SK-N-SH treated with all-trans-retinoic acid at 6 μM for 48 hours (cell line): ENCODE measurements at regions not wholly inside any gene's neighbourhood (a gene's known extent, or its start where the extent isn't known, plus 50 kb on each side); places are given as distances from the start of the nearest gene placed in this dataset.
"Not testable (repeated sequence)": the region's sequence is repeated elsewhere in the genome, so short reads cannot be mapped to it uniquely, and the experiment has no call there.

Experiments used
- ATAC-seq: fragments of 200-7000 bp; cut with Tn5 transposase; 3 replicates; pipeline ENCODE4 v1.9.1; 2020; ENCODE audit warnings: mild to moderate bottlenecking, moderate library complexity
- ARNTL ChIP-seq: fragments of 450-650 bp; formaldehyde crosslinking; IDR thresholded peaks from 2 replicates; pipeline ENCODE4 v1.5.0; 2020; ENCODE audit warnings: low read depth, mild to moderate bottlenecking, moderate library complexity, borderline replicate concordance
- BACH2 ChIP-seq: fragments of 250-450 bp; sonication (Bioruptor Pico); IDR thresholded peaks from 2 replicates; pipeline ENCODE4 v1.9.0; 2021; ENCODE audit warnings: mild to moderate bottlenecking, borderline replicate concordance
- CSDC2 ChIP-seq: fragments of 250-450 bp; sonication (Bioruptor Pico); IDR thresholded peaks from 2 replicates; pipeline ENCODE4 v1.5.0; 2020; ENCODE audit warnings: mild to moderate bottlenecking, moderate library complexity
- ESRRG ChIP-seq: fragments of 250-450 bp; sonication (Bioruptor Pico); IDR thresholded peaks from 2 replicates; pipeline ENCODE4 v1.6.1; 2021; ENCODE audit warnings: mild to moderate bottlenecking
- GLIS3 ChIP-seq: fragments of 250-450 bp; sonication (Bioruptor Pico); IDR thresholded peaks from 2 replicates; pipeline ENCODE4 v1.5.0; 2020; ENCODE audit warnings: mild to moderate bottlenecking, moderate library complexity
- ISL1 ChIP-seq: fragments of 250-450 bp; sonication (Bioruptor Pico); IDR thresholded peaks from 2 replicates; pipeline ENCODE4 v2.1.2; 2022; ENCODE audit warnings: mild to moderate bottlenecking, moderate library complexity
- OSR1 ChIP-seq: fragments of 250-450 bp; sonication (Bioruptor Pico); IDR thresholded peaks from 2 replicates; pipeline ENCODE4 v1.8.0; 2022; ENCODE audit warnings: moderate library complexity, mild to moderate bottlenecking, inconsistent platforms
- RARB ChIP-seq: fragments of 250-450 bp; sonication (Bioruptor Pico); IDR thresholded peaks from 2 replicates; pipeline ENCODE4 v1.8.0; 2021; ENCODE audit warnings: mild to moderate bottlenecking, moderate library complexity
- TCF4 ChIP-seq: fragments of 250-450 bp; sonication (Bioruptor Pico); IDR thresholded peaks from 2 replicates; pipeline ENCODE4 v1.8.0; 2021; ENCODE audit warnings: mild to moderate bottlenecking, moderate library complexity, borderline replicate concordance
- TOX ChIP-seq: fragments of 250-450 bp; sonication (Bioruptor Pico); IDR thresholded peaks from 2 replicates; pipeline ENCODE4 v1.8.0; 2021; ENCODE audit warnings: mild to moderate bottlenecking, moderate library complexity, borderline replicate concordance
- ZC3H10 ChIP-seq: fragments of 250-450 bp; sonication (Bioruptor Pico); IDR thresholded peaks from 2 replicates; pipeline ENCODE4 v1.5.1; 2021; ENCODE audit warnings: mild to moderate bottlenecking, moderate library complexity
- ZFP30 ChIP-seq: fragments of 450-650 bp; formaldehyde crosslinking; IDR thresholded peaks from 2 replicates; pipeline ENCODE4 v1.5.0; 2022; ENCODE audit warnings: mild to moderate bottlenecking, moderate library complexity
- ZNF565 ChIP-seq: fragments of 450-650 bp; formaldehyde crosslinking; conservative IDR thresholded peaks from 2 replicates; pipeline ENCODE4 v1.5.0; 2020; ENCODE audit warnings: low read depth, mild to moderate bottlenecking, moderate library complexity
- ZNF70 ChIP-seq: fragments of 450-650 bp; formaldehyde crosslinking; IDR thresholded peaks from 2 replicates; pipeline ENCODE4 v1.5.0; 2020; ENCODE audit warnings: mild to moderate bottlenecking, moderate library complexity
- ZNF8 ChIP-seq: fragments of 450-650 bp; formaldehyde crosslinking; IDR thresholded peaks from 2 replicates; pipeline ENCODE4 v1.5.0; 2020; ENCODE audit warnings: mild to moderate bottlenecking, moderate library complexity
- TF ChIP-seq, protein P1 (sequence below): fragments of 250-450 bp; sonication (Bioruptor Pico); IDR thresholded peaks from 2 replicates; pipeline ENCODE4 v1.8.0; 2021; ENCODE audit warnings: low read depth, mild to moderate bottlenecking, moderate library complexity, borderline replicate concordance
- TF ChIP-seq, protein P2 (sequence below): fragments of 250-450 bp; sonication (Bioruptor Pico); IDR thresholded peaks from 2 replicates; pipeline ENCODE4 v1.5.1; 2020; ENCODE audit warnings: low read depth, mild to moderate bottlenecking, moderate library complexity
- TF ChIP-seq, protein P3 (sequence below): fragments of 250-450 bp; sonication (Bioruptor Pico); IDR thresholded peaks from 2 replicates; pipeline ENCODE4 v1.5.0; 2020; ENCODE audit warnings: mild to moderate bottlenecking, moderate library complexity
- TF ChIP-seq, protein P4 (sequence below): fragments of 250-450 bp; sonication (Bioruptor Pico); IDR thresholded peaks from 2 replicates; pipeline ENCODE4 v1.8.0; 2020; ENCODE audit warnings: mild to moderate bottlenecking, moderate library complexity, borderline replicate concordance

DNA sequence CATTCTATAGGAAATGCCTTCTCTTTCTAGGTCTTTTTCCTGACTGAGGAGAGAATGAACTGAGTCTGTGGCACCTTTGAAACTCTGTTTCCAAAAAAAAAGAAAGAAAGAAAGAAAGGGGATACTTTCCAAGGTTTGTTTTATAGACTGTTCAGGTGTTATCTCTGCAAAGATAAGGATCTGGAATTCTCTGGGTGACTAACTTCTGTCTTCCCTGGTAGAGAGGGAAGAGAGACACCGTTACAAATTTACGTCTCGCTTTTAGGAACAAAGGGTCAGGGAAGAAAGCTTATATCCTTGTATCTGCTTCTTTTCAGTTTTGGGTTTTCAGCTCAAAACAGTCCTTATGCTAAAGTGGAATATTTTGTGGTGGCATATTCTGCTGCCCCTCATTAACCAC is 314.1 kb downstream of the RAPGEF2 start:
- TF ChIP-seq ZNF565 (CRISPR knock-in tag) (no peak), GLIS3 (no peak), RARB (CRISPR knock-in tag) (no peak), TOX (no peak), OSR1 (CRISPR knock-in tag) (no peak), ZC3H10 (CRISPR knock-in tag) (no peak), ZNF8 (CRISPR knock-in tag) (no peak), ISL1 (CRISPR knock-in tag) (no peak), TCF4 (CRISPR knock-in tag) (no peak), BACH2 (CRISPR knock-in tag) (no peak)
- TF ChIP-seq, protein P1, sequence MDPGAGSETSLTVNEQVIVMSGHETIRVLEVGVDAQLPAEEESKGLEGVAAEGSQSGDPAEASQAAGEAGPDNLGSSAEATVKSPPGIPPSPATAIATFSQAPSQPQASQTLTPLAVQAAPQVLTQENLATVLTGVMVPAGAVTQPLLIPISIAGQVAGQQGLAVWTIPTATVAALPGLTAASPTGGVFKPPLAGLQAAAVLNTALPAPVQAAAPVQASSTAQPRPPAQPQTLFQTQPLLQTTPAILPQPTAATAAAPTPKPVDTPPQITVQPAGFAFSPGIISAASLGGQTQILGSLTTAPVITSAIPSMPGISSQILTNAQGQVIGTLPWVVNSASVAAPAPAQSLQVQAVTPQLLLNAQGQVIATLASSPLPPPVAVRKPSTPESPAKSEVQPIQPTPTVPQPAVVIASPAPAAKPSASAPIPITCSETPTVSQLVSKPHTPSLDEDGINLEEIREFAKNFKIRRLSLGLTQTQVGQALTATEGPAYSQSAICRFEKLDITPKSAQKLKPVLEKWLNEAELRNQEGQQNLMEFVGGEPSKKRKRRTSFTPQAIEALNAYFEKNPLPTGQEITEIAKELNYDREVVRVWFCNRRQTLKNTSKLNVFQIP (CRISPR knock-in tag) = no peak
- TF ChIP-seq, protein P2, sequence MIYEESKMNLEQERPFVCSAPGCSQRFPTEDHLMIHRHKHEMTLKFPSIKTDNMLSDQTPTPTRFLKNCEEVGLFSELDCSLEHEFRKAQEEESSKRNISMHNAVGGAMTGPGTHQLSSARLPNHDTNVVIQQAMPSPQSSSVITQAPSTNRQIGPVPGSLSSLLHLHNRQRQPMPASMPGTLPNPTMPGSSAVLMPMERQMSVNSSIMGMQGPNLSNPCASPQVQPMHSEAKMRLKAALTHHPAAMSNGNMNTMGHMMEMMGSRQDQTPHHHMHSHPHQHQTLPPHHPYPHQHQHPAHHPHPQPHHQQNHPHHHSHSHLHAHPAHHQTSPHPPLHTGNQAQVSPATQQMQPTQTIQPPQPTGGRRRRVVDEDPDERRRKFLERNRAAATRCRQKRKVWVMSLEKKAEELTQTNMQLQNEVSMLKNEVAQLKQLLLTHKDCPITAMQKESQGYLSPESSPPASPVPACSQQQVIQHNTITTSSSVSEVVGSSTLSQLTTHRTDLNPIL = no peak
- TF ChIP-seq, protein P3, sequence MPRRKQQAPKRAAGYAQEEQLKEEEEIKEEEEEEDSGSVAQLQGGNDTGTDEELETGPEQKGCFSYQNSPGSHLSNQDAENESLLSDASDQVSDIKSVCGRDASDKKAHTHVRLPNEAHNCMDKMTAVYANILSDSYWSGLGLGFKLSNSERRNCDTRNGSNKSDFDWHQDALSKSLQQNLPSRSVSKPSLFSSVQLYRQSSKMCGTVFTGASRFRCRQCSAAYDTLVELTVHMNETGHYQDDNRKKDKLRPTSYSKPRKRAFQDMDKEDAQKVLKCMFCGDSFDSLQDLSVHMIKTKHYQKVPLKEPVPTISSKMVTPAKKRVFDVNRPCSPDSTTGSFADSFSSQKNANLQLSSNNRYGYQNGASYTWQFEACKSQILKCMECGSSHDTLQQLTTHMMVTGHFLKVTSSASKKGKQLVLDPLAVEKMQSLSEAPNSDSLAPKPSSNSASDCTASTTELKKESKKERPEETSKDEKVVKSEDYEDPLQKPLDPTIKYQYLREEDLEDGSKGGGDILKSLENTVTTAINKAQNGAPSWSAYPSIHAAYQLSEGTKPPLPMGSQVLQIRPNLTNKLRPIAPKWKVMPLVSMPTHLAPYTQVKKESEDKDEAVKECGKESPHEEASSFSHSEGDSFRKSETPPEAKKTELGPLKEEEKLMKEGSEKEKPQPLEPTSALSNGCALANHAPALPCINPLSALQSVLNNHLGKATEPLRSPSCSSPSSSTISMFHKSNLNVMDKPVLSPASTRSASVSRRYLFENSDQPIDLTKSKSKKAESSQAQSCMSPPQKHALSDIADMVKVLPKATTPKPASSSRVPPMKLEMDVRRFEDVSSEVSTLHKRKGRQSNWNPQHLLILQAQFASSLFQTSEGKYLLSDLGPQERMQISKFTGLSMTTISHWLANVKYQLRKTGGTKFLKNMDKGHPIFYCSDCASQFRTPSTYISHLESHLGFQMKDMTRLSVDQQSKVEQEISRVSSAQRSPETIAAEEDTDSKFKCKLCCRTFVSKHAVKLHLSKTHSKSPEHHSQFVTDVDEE = no peak

DNA sequence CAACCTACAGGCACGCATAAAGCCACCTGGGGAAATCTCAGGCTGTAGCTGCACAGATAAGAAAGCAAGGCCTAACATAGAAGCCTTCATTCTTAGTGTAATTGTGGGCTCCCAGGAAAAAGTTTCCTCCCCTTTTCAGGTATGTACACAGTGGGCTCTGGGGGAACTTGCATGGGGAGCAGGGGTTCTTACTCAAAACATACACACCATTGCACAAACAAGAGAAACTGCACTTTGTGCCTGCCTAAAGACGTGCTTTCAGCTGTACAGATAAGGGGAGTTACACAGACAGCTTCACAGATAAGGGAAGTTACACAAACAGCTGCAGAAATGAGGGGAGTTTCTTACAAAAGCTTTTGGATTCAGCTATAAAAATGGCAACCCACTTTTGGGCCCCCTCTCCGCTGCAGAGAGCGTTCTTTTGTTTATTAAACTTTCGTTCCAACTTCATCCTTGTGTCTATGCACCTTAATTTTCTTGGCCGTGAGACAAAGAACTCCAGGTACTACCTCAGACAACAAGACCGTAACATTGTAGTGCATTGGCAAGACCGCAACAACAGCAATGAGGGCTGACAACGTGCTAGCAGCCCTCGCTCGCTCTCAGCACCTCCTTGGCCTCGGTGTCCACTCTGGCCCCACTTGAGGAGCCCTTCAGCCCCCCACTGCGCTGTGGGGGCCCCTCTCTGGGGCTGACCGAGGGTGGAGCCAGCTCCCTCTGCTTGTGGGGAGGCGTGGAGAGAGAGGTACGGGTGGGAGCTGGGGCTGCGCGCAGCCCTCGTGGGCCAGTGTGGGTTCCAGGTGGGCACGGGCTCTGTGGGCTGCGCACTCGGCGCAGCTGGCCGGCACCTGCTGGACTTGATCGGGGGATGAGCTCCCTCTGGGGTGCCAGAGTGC is 317.5 kb downstream of the RAPGEF2 start:
- TF ChIP-seq ZFP30 (CRISPR knock-in tag) = no peak
- TF ChIP-seq, protein P2 = no peak
- TF ChIP-seq TCF4 (CRISPR knock-in tag) = no peak
- no peak for TF ChIP-seq CSDC2
- no peak for TF ChIP-seq OSR1 (CRISPR knock-in tag)
- TF ChIP-seq ZNF70 (CRISPR knock-in tag) = no peak
- TF ChIP-seq ESRRG = no peak
- TF ChIP-seq, protein P1 (CRISPR knock-in tag) = no peak
- no peak for TF ChIP-seq TOX
- no peak for TF ChIP-seq ZNF565 (CRISPR knock-in tag)
- no peak for TF ChIP-seq ARNTL (CRISPR knock-in tag)
- no peak for TF ChIP-seq BACH2 (CRISPR knock-in tag)
- TF ChIP-seq, protein P4, sequence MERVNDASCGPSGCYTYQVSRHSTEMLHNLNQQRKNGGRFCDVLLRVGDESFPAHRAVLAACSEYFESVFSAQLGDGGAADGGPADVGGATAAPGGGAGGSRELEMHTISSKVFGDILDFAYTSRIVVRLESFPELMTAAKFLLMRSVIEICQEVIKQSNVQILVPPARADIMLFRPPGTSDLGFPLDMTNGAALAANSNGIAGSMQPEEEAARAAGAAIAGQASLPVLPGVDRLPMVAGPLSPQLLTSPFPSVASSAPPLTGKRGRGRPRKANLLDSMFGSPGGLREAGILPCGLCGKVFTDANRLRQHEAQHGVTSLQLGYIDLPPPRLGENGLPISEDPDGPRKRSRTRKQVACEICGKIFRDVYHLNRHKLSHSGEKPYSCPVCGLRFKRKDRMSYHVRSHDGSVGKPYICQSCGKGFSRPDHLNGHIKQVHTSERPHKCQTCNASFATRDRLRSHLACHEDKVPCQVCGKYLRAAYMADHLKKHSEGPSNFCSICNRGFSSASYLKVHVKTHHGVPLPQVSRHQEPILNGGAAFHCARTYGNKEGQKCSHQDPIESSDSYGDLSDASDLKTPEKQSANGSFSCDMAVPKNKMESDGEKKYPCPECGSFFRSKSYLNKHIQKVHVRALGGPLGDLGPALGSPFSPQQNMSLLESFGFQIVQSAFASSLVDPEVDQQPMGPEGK (CRISPR knock-in tag) = no peak
- TF ChIP-seq, protein P3 = no peak
- ATAC-seq = no peak

More for the DNA sequence above, 314.1 kb downstream of the RAPGEF2 start:
- no peak for ATAC-seq

DNA sequence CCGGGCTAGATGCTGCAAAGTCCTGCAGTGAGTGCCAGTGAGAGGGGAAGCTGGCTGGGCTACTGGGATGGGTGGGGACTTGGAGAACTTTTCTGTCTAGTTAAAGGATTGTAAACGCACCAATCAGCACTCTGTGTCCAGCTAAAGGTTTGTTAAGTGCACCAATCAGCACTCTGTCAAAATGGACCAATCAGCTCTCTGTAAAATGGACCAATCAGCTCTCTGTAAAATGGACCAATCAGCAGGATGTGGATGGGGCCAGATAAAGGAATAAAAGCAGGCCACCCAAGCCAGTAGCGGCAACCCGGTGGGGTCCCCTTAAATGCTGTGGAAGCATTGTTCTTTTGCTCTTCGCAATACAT is 318.2 kb downstream of the RAPGEF2 start:
- ATAC-seq = not testable (repeated sequence)
